HCT116 (cell line): ENCODE measurements at regions not wholly inside any gene's neighbourhood (a gene's known extent, or its start where the extent isn't known, plus 50 kb on each side); places are given as distances from the start of the nearest gene placed in this dataset.

Experiments
- EGR1 ChIP-seq: IDR thresholded peaks from 2 replicates; pipeline ENCODE4 v1.6.1; 2012; ENCODE audit warnings: low read depth
- ELF1 ChIP-seq: IDR thresholded peaks from 2 replicates; pipeline ENCODE4 v1.6.1; 2012; ENCODE audit warnings: low read depth, borderline replicate concordance
- EZH2 ChIP-seq: fragments of 200-600 bp; sonication (generic); IDR thresholded peaks from 2 replicates; pipeline ENCODE4 v1.6.1; 2017; ENCODE audit warnings: antibody characterized with exemption, mixed run types
- MAX ChIP-seq: IDR thresholded peaks from 2 replicates; pipeline ENCODE4 v1.6.1; 2012
- POLR2A ChIP-seq: IDR thresholded peaks from 2 replicates; pipeline ENCODE4 v1.7.0; 2011; ENCODE audit warnings: borderline replicate concordance; ENCODE audit not compliant: insufficient read depth, insufficient read length; ENCODE audit errors: extremely low read depth
- POLR2AphosphoS5 ChIP-seq: IDR thresholded peaks from 2 replicates; pipeline ENCODE4 v1.6.1; 2011; ENCODE audit warnings: mild to moderate bottlenecking, low read depth, low read length, moderate library complexity
- RAD21 ChIP-seq: IDR thresholded peaks from 2 replicates; pipeline ENCODE4 v1.6.1; 2012; ENCODE audit warnings: low read depth, mild to moderate bottlenecking
- SIN3A ChIP-seq: IDR thresholded peaks from 2 replicates; pipeline ENCODE4 v1.6.1; 2012; ENCODE audit warnings: low read depth
- SP1 ChIP-seq: IDR thresholded peaks from 2 replicates; pipeline ENCODE4 v1.6.1; 2012; ENCODE audit warnings: low read depth
- TCF7L2 ChIP-seq: IDR thresholded peaks from 2 replicates; pipeline ENCODE4 v1.7.0; 2011; ENCODE audit warnings: borderline replicate concordance, inconsistent platforms; ENCODE audit not compliant: insufficient read depth, insufficient read length; ENCODE audit errors: extremely low read depth
- ZNF274 ChIP-seq: fragments of 200-500 bp; sonication (Bioruptor generic); IDR thresholded peaks from 2 replicates; pipeline ENCODE4 v1.6.1; 2014; ENCODE audit warnings: mild to moderate bottlenecking, low read depth, low read length, inconsistent platforms
- TF ChIP-seq, protein P1 (sequence below), 3 experiments: fragments of 200-600 bp in 1 of 3; sonication (generic) in 1 of 3; IDR thresholded peaks in 2 of 3; conservative IDR thresholded peaks in 1 of 3; 2 replicates each; pipeline ENCODE4 v1.5.1; 2012 to 2017; ENCODE audit warnings: low read depth in 2 of 3, low read length in 2 of 3, antibody characterized with exemption in 1 of 3, borderline replicate concordance in 1 of 3, control low read depth in 1 of 3, mild to moderate bottlenecking in 1 of 3, mixed read lengths in 1 of 3, mixed run types in 1 of 3, moderate library complexity in 1 of 3; ENCODE audit not compliant: insufficient read depth in 1 of 3

GRCh38 chr21:16502897-16503296 lies 773.1 kb downstream of the USP25 start:
- TF ChIP-seq, protein P1, sequence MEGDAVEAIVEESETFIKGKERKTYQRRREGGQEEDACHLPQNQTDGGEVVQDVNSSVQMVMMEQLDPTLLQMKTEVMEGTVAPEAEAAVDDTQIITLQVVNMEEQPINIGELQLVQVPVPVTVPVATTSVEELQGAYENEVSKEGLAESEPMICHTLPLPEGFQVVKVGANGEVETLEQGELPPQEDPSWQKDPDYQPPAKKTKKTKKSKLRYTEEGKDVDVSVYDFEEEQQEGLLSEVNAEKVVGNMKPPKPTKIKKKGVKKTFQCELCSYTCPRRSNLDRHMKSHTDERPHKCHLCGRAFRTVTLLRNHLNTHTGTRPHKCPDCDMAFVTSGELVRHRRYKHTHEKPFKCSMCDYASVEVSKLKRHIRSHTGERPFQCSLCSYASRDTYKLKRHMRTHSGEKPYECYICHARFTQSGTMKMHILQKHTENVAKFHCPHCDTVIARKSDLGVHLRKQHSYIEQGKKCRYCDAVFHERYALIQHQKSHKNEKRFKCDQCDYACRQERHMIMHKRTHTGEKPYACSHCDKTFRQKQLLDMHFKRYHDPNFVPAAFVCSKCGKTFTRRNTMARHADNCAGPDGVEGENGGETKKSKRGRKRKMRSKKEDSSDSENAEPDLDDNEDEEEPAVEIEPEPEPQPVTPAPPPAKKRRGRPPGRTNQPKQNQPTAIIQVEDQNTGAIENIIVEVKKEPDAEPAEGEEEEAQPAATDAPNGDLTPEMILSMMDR (IDR thresholded peaks at IDR 0.05 in 2 of 3, conservative IDR thresholded peaks at IDR 0.05 in 1 of 3; ENCODE audit: borderline replicate concordance in 1 of 3, insufficient read depth in 1 of 3, low read depth in 2 of 3, low read length in 2 of 3): no peak
- TF ChIP-seq SP1: no peak
- TF ChIP-seq POLR2AphosphoS5: no peak
- no peak for TF ChIP-seq ELF1
- TF ChIP-seq MAX: no peak
- no peak for TF ChIP-seq POLR2A
- no peak for TF ChIP-seq SIN3A
- no peak for TF ChIP-seq EGR1
- TF ChIP-seq TCF7L2: no peak
- no peak for TF ChIP-seq EZH2
- no peak for TF ChIP-seq RAD21
- TF ChIP-seq ZNF274: no peak
